K562 (cell line): ENCODE measurements at regions not wholly inside any gene's neighbourhood (a gene's known extent, or its start where the extent isn't known, plus 50 kb on each side); places are given as distances from the start of the nearest gene placed in this dataset.

Experiments used
- ATAC-seq: fragments of 200-7000 bp; cut with Tn5 transposase; 3 replicates; pipeline ENCODE4 v1.9.1; 2020; ENCODE audit warnings: moderate library complexity
- BruUV-seq: library from RNA; stranded (reverse); fragments of 400-500 nt; replicated peaks from 2 replicates; lab custom pipeline; 2021; lab: Mats Ljungman, UMichigan
- CTCF ChIA-PET: fragments of 300-600 bp; formaldehyde crosslinking; extraction: SDS; loops from one replicate; lab custom pipeline; 2021; ENCODE audit warnings: low intra/inter-chr PET ratio; lab: Yijun Ruan, JAX
- POLR2A ChIA-PET: fragments of 300-600, 350-650 bp; sonication (Branson Sonifier 250); formaldehyde crosslinking; extraction: SDS; loops from one replicate; lab custom pipeline; 2021; ENCODE audit warnings: antibody characterized with exemption, inconsistent platforms; lab: Yijun Ruan, JAX
- DNase-seq, 4 experiments: peaks; one replicate each; pipeline versions ENCODE4 v3.0.0 to v3.0.0-alpha.2; 2011 to 2018; ENCODE audit warnings: low spot score in 3 of 4, mixed read lengths in 3 of 4; ENCODE audit errors: extremely low read depth in 1 of 4
- FAIRE-seq: peaks from 2 replicates; lab custom pipeline; 2011; peaks lifted over from hg19 to GRCh38; lab: Jason Lieb, UNC
- H2AFZ ChIP-seq: 2 replicates; pipeline ENCODE4 v1.6.0; 2011; ENCODE audit warnings: low read depth, low read length, control low read depth, inconsistent platforms
- H3K27ac ChIP-seq: fragments of 200-600 bp; 3 replicates; pipeline ENCODE4 v1.8.0; 2011; ENCODE audit warnings: low read depth, mild to moderate bottlenecking, control low read depth, inconsistent platforms, low read length, moderate library complexity, mixed read lengths; ENCODE audit errors: extremely low read depth
- H3K27me3 ChIP-seq, 2 experiments: fragments of 300-600 bp in 1 of 2; 2 replicates in 1 of 2; 3 replicates in 1 of 2; pipeline versions ENCODE4 v1.6.0 to v1.8.0; 2011; ENCODE audit warnings: inconsistent platforms in 2 of 2, low read length in 2 of 2, mild to moderate bottlenecking in 1 of 2, mixed read lengths in 1 of 2, moderate library complexity in 1 of 2; ENCODE audit not compliant: control insufficient read depth in 2 of 2, insufficient read depth in 2 of 2
- H3K36me3 ChIP-seq: fragments of 300-600 bp; 3 replicates; pipeline ENCODE4 v1.8.0; 2011; ENCODE audit warnings: mild to moderate bottlenecking, low read length, inconsistent platforms; ENCODE audit not compliant: control insufficient read depth, insufficient read depth
- H3K4me1 ChIP-seq, 2 experiments: fragments of 200-600 bp in 1 of 2; replicated peaks in 1 of 2; 2 replicates in 1 of 2; 3 replicates in 1 of 2; pipeline versions ENCODE4 v1.5.1 to v1.8.0; 2011; ENCODE audit warnings: inconsistent platforms in 2 of 2, low read length in 2 of 2, mild to moderate bottlenecking in 1 of 2, mixed read lengths in 1 of 2, moderate library complexity in 1 of 2; ENCODE audit not compliant: control insufficient read depth in 2 of 2, insufficient read depth in 2 of 2
- H3K4me2 ChIP-seq: 2 replicates; pipeline ENCODE4 v1.6.1; 2011; ENCODE audit warnings: low read length, control low read depth, inconsistent platforms, mixed read lengths; ENCODE audit not compliant: insufficient read depth
- H3K4me3 ChIP-seq: fragments of 200-600 bp; sonication (generic), shearing (Covaris generic); 2 replicates; pipeline ENCODE4 v1.5.1; 2016; ENCODE audit warnings: control low read depth, inconsistent platforms
- H3K79me2 ChIP-seq: fragments of 200-600 bp; 3 replicates; pipeline ENCODE4 v1.8.0; 2011; ENCODE audit warnings: low read length, inconsistent platforms; ENCODE audit not compliant: control insufficient read depth, insufficient read depth
- H3K9ac ChIP-seq, 2 experiments: 2 replicates each; pipeline versions ENCODE4 v1.6.0 to v1.6.1; 2011; ENCODE audit warnings: low read depth in 2 of 2, low read length in 2 of 2, control low read depth in 1 of 2, inconsistent platforms in 1 of 2, mild to moderate bottlenecking in 1 of 2, mixed read lengths in 1 of 2; ENCODE audit not compliant: insufficient read depth in 1 of 2
- H3K9me1 ChIP-seq: one replicate; pipeline ENCODE4 v1.6.0; 2011; ENCODE audit warnings: inconsistent platforms, mild to moderate bottlenecking, low read length, moderate library complexity; ENCODE audit not compliant: control insufficient read depth, insufficient read depth
- H3K9me3 ChIP-seq: replicated peaks from 2 replicates; pipeline ENCODE4 v1.5.1; 2011; ENCODE audit warnings: low read depth, low read length, inconsistent platforms; ENCODE audit not compliant: control insufficient read depth, insufficient read depth
- H4K20me1 ChIP-seq: replicated peaks from 2 replicates; pipeline ENCODE4 v1.6.1; 2011; ENCODE audit warnings: low read length, inconsistent platforms, mixed read lengths; ENCODE audit not compliant: control insufficient read depth, insufficient read depth
- DDX20 ChIP-seq: fragments of 450-650 bp; IDR thresholded peaks from 2 replicates; pipeline ENCODE4 v1.6.1; 2016; ENCODE audit warnings: missing genetic modification characterization, low read depth, mild to moderate bottlenecking, missing compliant biosample characterization, moderate library complexity
- DNMT1 ChIP-seq: fragments of 450-650 bp; IDR thresholded peaks from 2 replicates; pipeline ENCODE4 v1.6.1; 2016; ENCODE audit warnings: antibody characterized with exemption, mild to moderate bottlenecking
- FUS ChIP-seq: fragments of 200-400 bp; formaldehyde crosslinking; optimal IDR thresholded peaks from 2 replicates; pipeline ENCODE3; 2017; ENCODE audit warnings: low read depth, low read length
- HDAC1 ChIP-seq, 2 experiments: fragments of 450-650 bp; IDR thresholded peaks; 2 replicates each; pipeline ENCODE4 v1.6.1; 2016 to 2017; ENCODE audit warnings: inconsistent platforms in 1 of 2, mild to moderate bottlenecking in 1 of 2, moderate library complexity in 1 of 2
- HDAC3 ChIP-seq: fragments of 450-650 bp; IDR thresholded peaks from 2 replicates; pipeline ENCODE4 v1.6.1; 2018; ENCODE audit warnings: borderline replicate concordance, mild to moderate bottlenecking, moderate library complexity; ENCODE audit not compliant: partially characterized antibody
- KDM4B ChIP-seq, 2 experiments: fragments of 450-650 bp in 1 of 2; sonication (generic) in 1 of 2; IDR thresholded peaks; 2 replicates each; pipeline ENCODE4 v1.6.1; 2016 to 2017; ENCODE audit warnings: borderline replicate concordance in 2 of 2, antibody characterized with exemption in 1 of 2, low read depth in 1 of 2, mild to moderate bottlenecking in 1 of 2
- MEIS2 ChIP-seq: fragments of 450-650 bp; IDR thresholded peaks from 2 replicates; pipeline ENCODE4 v1.6.1; 2014; ENCODE audit warnings: mild to moderate bottlenecking; ENCODE audit not compliant: partially characterized antibody
- RBM17 ChIP-seq: fragments of 200-400 bp; formaldehyde crosslinking; IDR thresholded peaks from 2 replicates; pipeline ENCODE4 v1.6.1; 2017; ENCODE audit warnings: low read depth, mild to moderate bottlenecking, low read length, borderline replicate concordance
- RBM34 ChIP-seq: fragments of 200-400 bp; formaldehyde crosslinking; IDR thresholded peaks from 2 replicates; pipeline ENCODE4 v1.6.1; 2018; ENCODE audit warnings: low read length, borderline replicate concordance; ENCODE audit not compliant: insufficient read depth
- RCOR1 ChIP-seq, 2 experiments: IDR thresholded peaks; 2 replicates each; pipeline ENCODE4 v1.6.1; 2012; ENCODE audit warnings: low read depth in 2 of 2, low read length in 2 of 2, borderline replicate concordance in 1 of 2, improper control_type of control experiment in 1 of 2
- SMAD2 ChIP-seq: fragments of 150-350 bp; IDR thresholded peaks from 2 replicates; pipeline ENCODE4 v1.6.1; 2014; ENCODE audit warnings: low read depth, mild to moderate bottlenecking, low read length
- SMAD3 ChIP-seq: fragments of 450-650 bp; formaldehyde crosslinking; conservative IDR thresholded peaks from 2 replicates; pipeline ENCODE4 v1.4.0; 2020; ENCODE audit warnings: mild to moderate bottlenecking
- SMC3 ChIP-seq: conservative IDR thresholded peaks from 2 replicates; pipeline ENCODE4 v1.6.1; 2011; ENCODE audit warnings: low read depth, low read length, improper control_type of control experiment; ENCODE audit not compliant: insufficient read depth
- STAG1 ChIP-seq: sonication (generic); formaldehyde crosslinking; IDR thresholded peaks from 2 replicates; pipeline ENCODE4 v1.5.0; 2020; ENCODE audit warnings: missing genetic modification reagents, borderline replicate concordance
- ZNF175 ChIP-seq: fragments of 200-800 bp; sonication (Bioruptor generic); IDR thresholded peaks from 2 replicates; pipeline ENCODE4 v1.6.1; 2016; ENCODE audit warnings: low read depth, mild to moderate bottlenecking, missing genetic modification characterization, missing compliant biosample characterization
- ZNF23 ChIP-seq: fragments of 250-450 bp; sonication (Bioruptor Pico); IDR thresholded peaks from 2 replicates; pipeline ENCODE4 v1.4.0; 2020; ENCODE audit warnings: mild to moderate bottlenecking
- WGBS: fragments of 100-300 bp; shearing (Covaris generic); methylation state at CpG from one replicate; pipeline ENCODE4 v1.1.6; 2016; ENCODE audit warnings: low coverage, mixed read lengths; ENCODE audit not compliant: insufficient coverage; ENCODE audit errors: missing lambda C conversion rate; 5-methylcytosine and 5-hydroxymethylcytosine counted together
- in situ Hi-C: fragments of 300-500 bp; cut with MboI; formaldehyde crosslinking; loops from 4 replicates; pipeline ENCODE4 v1.15.0; 2018; ENCODE audit warnings: inconsistent platforms, mixed read lengths
- intact Hi-C: fragments of 100-400 bp; cut with micrococcal nuclease; formaldehyde crosslinking; loops from 2 replicates; pipeline ENCODE4 v1.14.2; 2022
- TF ChIP-seq, protein P1 (sequence below), 3 experiments: IDR thresholded peaks in 2 of 3; conservative IDR thresholded peaks in 1 of 3; 2 replicates each; pipeline ENCODE4 v1.5.1; 2011 to 2012; ENCODE audit warnings: low read length in 3 of 3, mild to moderate bottlenecking in 3 of 3, control low read depth in 2 of 3, improper control_type of control experiment in 1 of 3, inconsistent platforms in 1 of 3, low read depth in 1 of 3, mixed read lengths in 1 of 3, moderate library complexity in 1 of 3; ENCODE audit not compliant: insufficient read depth in 2 of 3
- TF ChIP-seq, protein P2 (sequence below), 2 experiments: fragments of 450-650 bp; IDR thresholded peaks; 2 replicates each; pipeline ENCODE4 v1.6.1; 2018; ENCODE audit warnings: mild to moderate bottlenecking in 2 of 2, low read depth in 1 of 2; ENCODE audit not compliant: partially characterized antibody in 2 of 2

DNA sequence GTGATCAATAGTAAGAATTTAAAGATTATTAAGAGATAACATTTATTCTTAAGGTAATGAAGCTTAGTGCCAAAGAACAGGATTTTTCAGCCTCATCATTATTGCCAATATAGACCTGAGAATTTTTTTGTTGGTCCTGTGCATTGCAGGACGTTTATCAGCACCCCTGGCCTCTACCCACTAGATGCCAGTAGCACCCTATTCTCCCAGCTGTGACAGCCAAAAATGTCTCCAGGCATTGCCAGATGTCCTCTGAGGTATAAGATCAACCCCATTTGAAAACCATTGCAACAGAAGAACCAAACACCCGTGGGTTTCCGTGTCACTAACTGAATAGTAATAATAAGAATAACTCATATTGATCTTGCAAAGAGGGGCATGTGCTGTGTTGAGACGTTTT lies 700.0 kb upstream of the SOX11 start:
- FAIRE-seq (no peak), ATAC-seq (no peak), DNase-seq (no peak)
- BruUV-seq, result no TSS peak
- in situ Hi-C loops (no loop called here), intact Hi-C loops (no loop called here)
- Histone ChIP-seq H3K9me1 (no peaks in the 10 kb centered on the region), H3K4me2 (no peak overlapping the region), H3K36me3 (no peaks in the 10 kb centered on the region), H4K20me1 (no peaks in the 10 kb centered on the region), H2AFZ (no peak overlapping the region), H3K4me3 (no peak overlapping the region), H3K27ac (no peak overlapping the region), H3K9me3 (no peaks in the 10 kb centered on the region; the same call in 1 of the 2 replicates), H3K27me3 (no peaks in the 10 kb centered on the region), H3K79me2 (no peaks in the 10 kb centered on the region), H3K9ac (no peak overlapping the region), H3K4me1 (no peaks in the 10 kb centered on the region; a peak in 1 of 5 replicates)
- 0% methylated on average over 4 of the region's 4 CpGs for WGBS
- ChIA-PET POLR2A (no interaction called here), CTCF (no interaction called here)
- TF ChIP-seq KDM4B (IDR thresholded peaks at IDR 0.05; ENCODE audit: borderline replicate concordance in 2 of 2, low read depth in 1 of 2) (no peak), DDX20 (tag) (no peak), HDAC1 (IDR thresholded peaks at IDR 0.05) (no peak), FUS (no peak), RBM34 (no peak), MEIS2 (no peak), RBM17 (no peak), STAG1 (no peak), ZNF23 (no peak), DNMT1 (no peak), SMAD2 (no peak), SMC3 (no peak), RCOR1 (IDR thresholded peaks at IDR 0.05; ENCODE audit: borderline replicate concordance in 1 of 2, low read depth in 2 of 2, low read length in 2 of 2) (no peak), ZNF175 (CRISPR knock-in tag) (no peak), SMAD3 (CRISPR knock-in tag) (no peak), HDAC3 (no peak)
- TF ChIP-seq, protein P1, sequence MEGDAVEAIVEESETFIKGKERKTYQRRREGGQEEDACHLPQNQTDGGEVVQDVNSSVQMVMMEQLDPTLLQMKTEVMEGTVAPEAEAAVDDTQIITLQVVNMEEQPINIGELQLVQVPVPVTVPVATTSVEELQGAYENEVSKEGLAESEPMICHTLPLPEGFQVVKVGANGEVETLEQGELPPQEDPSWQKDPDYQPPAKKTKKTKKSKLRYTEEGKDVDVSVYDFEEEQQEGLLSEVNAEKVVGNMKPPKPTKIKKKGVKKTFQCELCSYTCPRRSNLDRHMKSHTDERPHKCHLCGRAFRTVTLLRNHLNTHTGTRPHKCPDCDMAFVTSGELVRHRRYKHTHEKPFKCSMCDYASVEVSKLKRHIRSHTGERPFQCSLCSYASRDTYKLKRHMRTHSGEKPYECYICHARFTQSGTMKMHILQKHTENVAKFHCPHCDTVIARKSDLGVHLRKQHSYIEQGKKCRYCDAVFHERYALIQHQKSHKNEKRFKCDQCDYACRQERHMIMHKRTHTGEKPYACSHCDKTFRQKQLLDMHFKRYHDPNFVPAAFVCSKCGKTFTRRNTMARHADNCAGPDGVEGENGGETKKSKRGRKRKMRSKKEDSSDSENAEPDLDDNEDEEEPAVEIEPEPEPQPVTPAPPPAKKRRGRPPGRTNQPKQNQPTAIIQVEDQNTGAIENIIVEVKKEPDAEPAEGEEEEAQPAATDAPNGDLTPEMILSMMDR (IDR thresholded peaks at IDR 0.05 in 2 of 3, conservative IDR thresholded peaks at IDR 0.05 in 1 of 3; ENCODE audit: insufficient read depth in 2 of 3, low read depth in 1 of 3, low read length in 3 of 3), result no peak
- TF ChIP-seq, protein P2, sequence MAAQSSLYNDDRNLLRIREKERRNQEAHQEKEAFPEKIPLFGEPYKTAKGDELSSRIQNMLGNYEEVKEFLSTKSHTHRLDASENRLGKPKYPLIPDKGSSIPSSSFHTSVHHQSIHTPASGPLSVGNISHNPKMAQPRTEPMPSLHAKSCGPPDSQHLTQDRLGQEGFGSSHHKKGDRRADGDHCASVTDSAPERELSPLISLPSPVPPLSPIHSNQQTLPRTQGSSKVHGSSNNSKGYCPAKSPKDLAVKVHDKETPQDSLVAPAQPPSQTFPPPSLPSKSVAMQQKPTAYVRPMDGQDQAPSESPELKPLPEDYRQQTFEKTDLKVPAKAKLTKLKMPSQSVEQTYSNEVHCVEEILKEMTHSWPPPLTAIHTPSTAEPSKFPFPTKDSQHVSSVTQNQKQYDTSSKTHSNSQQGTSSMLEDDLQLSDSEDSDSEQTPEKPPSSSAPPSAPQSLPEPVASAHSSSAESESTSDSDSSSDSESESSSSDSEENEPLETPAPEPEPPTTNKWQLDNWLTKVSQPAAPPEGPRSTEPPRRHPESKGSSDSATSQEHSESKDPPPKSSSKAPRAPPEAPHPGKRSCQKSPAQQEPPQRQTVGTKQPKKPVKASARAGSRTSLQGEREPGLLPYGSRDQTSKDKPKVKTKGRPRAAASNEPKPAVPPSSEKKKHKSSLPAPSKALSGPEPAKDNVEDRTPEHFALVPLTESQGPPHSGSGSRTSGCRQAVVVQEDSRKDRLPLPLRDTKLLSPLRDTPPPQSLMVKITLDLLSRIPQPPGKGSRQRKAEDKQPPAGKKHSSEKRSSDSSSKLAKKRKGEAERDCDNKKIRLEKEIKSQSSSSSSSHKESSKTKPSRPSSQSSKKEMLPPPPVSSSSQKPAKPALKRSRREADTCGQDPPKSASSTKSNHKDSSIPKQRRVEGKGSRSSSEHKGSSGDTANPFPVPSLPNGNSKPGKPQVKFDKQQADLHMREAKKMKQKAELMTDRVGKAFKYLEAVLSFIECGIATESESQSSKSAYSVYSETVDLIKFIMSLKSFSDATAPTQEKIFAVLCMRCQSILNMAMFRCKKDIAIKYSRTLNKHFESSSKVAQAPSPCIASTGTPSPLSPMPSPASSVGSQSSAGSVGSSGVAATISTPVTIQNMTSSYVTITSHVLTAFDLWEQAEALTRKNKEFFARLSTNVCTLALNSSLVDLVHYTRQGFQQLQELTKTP (IDR thresholded peaks at IDR 0.05; ENCODE audit: low read depth in 1 of 2, partially characterized antibody in 2 of 2), result no peak
